Thymus (tissue), 11 donors: ENCODE measurements at regions not wholly inside any gene's neighbourhood (a gene's known extent, or its start where the extent isn't known, plus 50 kb on each side); places are given as distances from the start of the nearest gene placed in this dataset.

Source experiments
- DNase-seq, 9 donors: peaks; one replicate each; pipeline ENCODE4 v3.0.0-alpha.2; 2013; ENCODE audit warnings: low spot score in 9 of 9, low read depth in 6 of 9, missing footprints in 1 of 9
- H3K27ac ChIP-seq, 2 donors: one replicate each; pipeline ENCODE4 v1.5.1; 2013; ENCODE audit warnings: control low read depth in 1 of 2, low read depth in 1 of 2, low read length in 1 of 2, mild to moderate bottlenecking in 1 of 2, moderate library complexity in 1 of 2
- H3K27me3 ChIP-seq, 2 donors: one replicate each; pipeline ENCODE4 v1.5.1; 2013; ENCODE audit warnings: low read length in 1 of 2; ENCODE audit not compliant: control insufficient read depth in 2 of 2, insufficient read depth in 1 of 2
- H3K36me3 ChIP-seq, 2 donors: one replicate each; pipeline ENCODE4 v1.5.1; 2013; ENCODE audit warnings: low read length in 1 of 2, mild to moderate bottlenecking in 1 of 2, moderate library complexity in 1 of 2; ENCODE audit not compliant: control insufficient read depth in 2 of 2, insufficient read depth in 2 of 2
- H3K4me1 ChIP-seq, 2 donors: one replicate each; pipeline ENCODE4 v1.5.1; 2013; ENCODE audit warnings: low read length in 2 of 2; ENCODE audit not compliant: control insufficient read depth in 2 of 2, insufficient read depth in 2 of 2
- H3K4me3 ChIP-seq, 2 donors: one replicate each; pipeline ENCODE4 v1.5.1; 2013; ENCODE audit warnings: low read length in 2 of 2, control low read depth in 1 of 2, mild to moderate bottlenecking in 1 of 2
- H3K9me3 ChIP-seq, 2 donors: one replicate each; pipeline ENCODE4 v1.5.1; 2013; ENCODE audit warnings: low read length in 1 of 2, mild to moderate bottlenecking in 1 of 2; ENCODE audit not compliant: control insufficient read depth in 2 of 2, insufficient read depth in 1 of 2
- WGBS: extraction: QIAGEN DNeasy Blood & Tissue Kit; methylation state at CpG from one replicate; pipeline ENCODE4 v1.1.7; 2013; 5-methylcytosine and 5-hydroxymethylcytosine counted together
- donor health status: healthy.

DNA sequence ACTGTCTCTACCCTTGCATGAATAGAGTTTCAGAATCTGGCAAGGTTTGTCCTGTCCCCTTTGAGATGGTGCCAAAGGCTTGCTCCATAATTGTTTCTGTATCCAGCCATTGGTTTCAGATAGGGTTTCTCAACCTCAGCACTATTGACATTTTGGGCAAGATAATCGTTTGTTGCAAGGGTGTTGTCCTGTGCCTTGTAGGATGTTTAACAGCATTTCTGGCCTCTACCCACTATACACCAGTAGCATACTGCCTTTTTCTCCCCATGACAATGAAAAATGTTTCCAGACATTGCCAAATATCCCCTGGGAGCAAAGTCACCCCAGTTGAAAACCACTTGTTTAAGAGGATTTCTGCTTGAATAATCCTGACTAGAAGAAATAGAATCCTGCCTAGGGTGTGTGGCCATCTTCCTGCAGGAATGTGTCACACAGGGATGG is 126.8 kb downstream of the CDC42EP3 start:
- H3K27ac ChIP-seq, result no peak overlapping the region
- H3K9me3 ChIP-seq, result no peaks in the 10 kb centered on the region
- no peak for DNase-seq
- no peaks in the 10 kb centered on the region for H3K27me3 ChIP-seq
- H3K36me3 ChIP-seq, result no peaks in the 10 kb centered on the region
- no peaks in the 10 kb centered on the region for H3K4me1 ChIP-seq
- WGBS, result 93% methylated on average over 1 of the region's 1 CpG
- no peak overlapping the region for H3K4me3 ChIP-seq

- H3K4me3 ChIP-seq, result no peak overlapping the region
- no peaks in the 10 kb centered on the region for H3K36me3 ChIP-seq
- DNase-seq, result no peak
- H3K27me3 ChIP-seq, result no peaks in the 10 kb centered on the region
- H3K27ac ChIP-seq, result no peak overlapping the region
- peaks cover 0 to 10% of the 10 kb centered on the region in 2 donors for H3K4me1 ChIP-seq
- 72% methylated on average over 4 of the region's 4 CpGs for WGBS
- H3K9me3 ChIP-seq, result no peaks in the 10 kb centered on the region
Observed at GRCh38 chr2:37549598-37549997, 121.8 kb downstream of the CDC42EP3 start.

- DNase-seq, result no peak
Observed at GRCh38 chr2:37550190-37550589, 121.3 kb downstream of the CDC42EP3 start.

DNA sequence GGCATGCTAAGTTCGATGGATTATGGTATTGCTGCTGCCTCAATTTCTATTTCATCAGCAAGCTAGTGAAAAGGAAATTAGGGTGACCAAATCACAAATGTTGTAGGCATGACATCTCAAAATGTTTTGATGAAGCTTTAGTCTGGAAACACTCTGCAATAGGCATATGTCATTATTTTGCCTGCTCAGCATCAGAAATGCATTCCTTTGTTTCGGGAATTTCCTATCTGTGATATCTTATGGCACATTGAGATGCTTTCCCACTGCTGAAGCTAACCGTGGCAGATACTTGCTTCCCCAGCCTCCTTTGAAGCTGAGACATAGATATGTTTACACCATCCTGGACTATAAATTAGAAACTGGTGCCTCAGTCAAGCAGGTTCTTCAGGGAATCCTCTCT is 119.7 kb downstream of the CDC42EP3 start:
- H3K27ac ChIP-seq, result peak overlapping the region in 1 of 2 donors; percentile 61
- no peaks in the 10 kb centered on the region for H3K27me3 ChIP-seq
- H3K9me3 ChIP-seq, result no peaks in the 10 kb centered on the region
- H3K4me1 ChIP-seq, result peaks cover 3 to 19% of the 10 kb centered on the region in 2 donors
- no peak overlapping the region for H3K4me3 ChIP-seq
- DNase-seq, result no peak
- no peaks in the 10 kb centered on the region for H3K36me3 ChIP-seq
- WGBS, result 92% methylated on average over 3 of the region's 3 CpGs

More at GRCh38 chr2:37550190-37550589, 121.3 kb downstream of the CDC42EP3 start:
- no peaks in the 10 kb centered on the region for H3K36me3 ChIP-seq
- no peak overlapping the region for H3K4me3 ChIP-seq
- H3K9me3 ChIP-seq, result no peaks in the 10 kb centered on the region
- H3K27me3 ChIP-seq, result no peaks in the 10 kb centered on the region
- no peak overlapping the region for H3K27ac ChIP-seq
- peaks cover 0 to 11% of the 10 kb centered on the region in 2 donors for H3K4me1 ChIP-seq

- Histone ChIP-seq H3K4me1 (peaks cover 3 to 19% of the 10 kb centered on the region in 2 donors), H3K36me3 (no peaks in the 10 kb centered on the region), H3K4me3 (no peak overlapping the region), H3K9me3 (no peaks in the 10 kb centered on the region), H3K27ac (peak overlapping the region in 1 of 2 donors; percentile 61), H3K27me3 (no peaks in the 10 kb centered on the region)
- no peak for DNase-seq
- WGBS, result 92% methylated on average over 2 of the region's 2 CpGs
Observed at GRCh38 chr2:37552339-37552738, 119.1 kb downstream of the CDC42EP3 start.

DNA sequence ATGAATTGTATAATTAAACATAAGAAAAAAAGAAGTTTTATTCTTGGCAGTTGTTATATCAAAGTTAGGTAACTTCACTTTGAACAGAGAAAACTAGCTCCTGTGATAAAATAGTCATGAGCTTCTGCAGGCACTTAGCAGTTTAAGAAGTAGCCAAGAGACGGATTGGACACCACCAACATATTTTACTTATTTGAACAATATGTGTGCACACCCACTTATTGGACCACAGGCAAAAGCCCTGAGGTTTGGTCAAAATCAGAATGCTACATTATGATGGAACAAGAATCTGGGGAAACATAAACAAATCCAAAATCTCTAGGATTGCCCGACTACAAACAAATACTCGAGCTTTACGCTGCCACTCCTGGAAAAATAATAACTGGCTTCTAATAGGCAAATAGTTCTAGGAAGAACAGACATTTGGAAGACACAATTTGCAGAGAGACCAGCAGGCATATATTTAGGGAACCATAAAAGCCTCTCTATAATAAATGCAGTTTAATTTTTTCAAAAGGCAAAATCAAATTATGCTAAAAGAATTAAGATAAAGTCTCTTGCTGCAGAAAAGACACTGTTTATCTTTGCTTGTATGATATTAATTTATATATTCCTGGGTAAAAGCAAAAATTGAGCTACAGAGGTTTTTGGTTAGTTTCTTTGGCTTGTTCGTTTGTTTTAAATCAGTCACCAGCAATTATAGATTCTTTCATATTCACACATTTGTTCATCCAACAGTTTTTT is 117.9 kb downstream of the CDC42EP3 start:
- Histone ChIP-seq H3K27ac (no peak overlapping the region), H3K4me3 (no peak overlapping the region), H3K36me3 (no peaks in the 10 kb centered on the region), H3K27me3 (no peaks in the 10 kb centered on the region), H3K4me1 (peaks cover 3 to 19% of the 10 kb centered on the region in 2 donors), H3K9me3 (no peaks in the 10 kb centered on the region)
- WGBS, result 86% methylated on average over 5 of the region's 5 CpGs
- DNase-seq, result no peak

GRCh38 chr2:37554155-37554510 is 117.3 kb downstream of the CDC42EP3 start:
- WGBS, result 30% methylated on average over 2 of the region's 2 CpGs

DNA sequence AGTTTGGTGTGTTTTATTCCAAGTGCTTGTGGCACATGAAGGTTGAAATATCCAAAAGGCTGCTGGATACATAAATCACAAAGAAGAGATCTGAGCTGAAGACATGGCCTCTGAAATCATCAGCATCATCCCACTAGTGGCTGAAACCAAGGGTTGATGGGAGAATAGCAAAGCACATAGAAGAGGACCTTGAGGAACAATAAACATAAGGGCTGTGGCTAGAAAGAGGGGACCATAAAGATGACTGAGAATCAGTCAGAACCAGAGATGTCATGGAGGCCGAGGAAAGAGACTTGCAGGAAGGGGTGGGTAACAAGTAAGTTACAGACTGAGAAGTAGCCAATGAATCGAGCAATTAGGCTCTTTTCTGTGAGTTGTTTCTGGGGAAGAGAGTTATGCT is 116.8 kb downstream of the CDC42EP3 start:
- WGBS, result 97% methylated on average over 2 of the region's 2 CpGs
- no peak for DNase-seq
- Histone ChIP-seq H3K9me3 (no peaks in the 10 kb centered on the region), H3K4me3 (no peak overlapping the region), H3K36me3 (no peaks in the 10 kb centered on the region), H3K27me3 (no peaks in the 10 kb centered on the region), H3K4me1 (peaks cover 3 to 19% of the 10 kb centered on the region in 2 donors), H3K27ac (no peak overlapping the region)

More at GRCh38 chr2:37554155-37554510, 117.3 kb downstream of the CDC42EP3 start:
- H3K4me1 ChIP-seq, result peaks cover 3 to 19% of the 10 kb centered on the region in 2 donors
- H3K9me3 ChIP-seq, result no peaks in the 10 kb centered on the region
- H3K36me3 ChIP-seq, result no peaks in the 10 kb centered on the region
- H3K27ac ChIP-seq, result no peak overlapping the region
- no peak for DNase-seq
- H3K27me3 ChIP-seq, result no peaks in the 10 kb centered on the region
- H3K4me3 ChIP-seq, result no peak overlapping the region

GRCh38 chr2:37555457-37555856 is 116.0 kb downstream of the CDC42EP3 start:
- peaks cover 3 to 18% of the 10 kb centered on the region in 2 donors for H3K4me1 ChIP-seq
- WGBS, result 39% methylated on average over 5 of the region's 5 CpGs
- H3K27me3 ChIP-seq, result no peaks in the 10 kb centered on the region
- H3K4me3 ChIP-seq, result no peak overlapping the region
- no peaks in the 10 kb centered on the region for H3K36me3 ChIP-seq
- H3K27ac ChIP-seq, result peak overlapping the region in 1 of 2 donors; percentile 21
- no peaks in the 10 kb centered on the region for H3K9me3 ChIP-seq
- DNase-seq, result peak in 7 of 9 donors; percentile 13 to 68 (median 36)
